ENCODE measurements at regions not wholly inside any gene's neighbourhood (a gene's known extent, or its start where the extent isn't known, plus 50 kb on each side); places are given as distances from the start of the nearest gene placed in this dataset.
A peak's percentile ranks its signal among the peaks of the same experiment; 100 is the strongest.

- Histone ChIP-seq H3K18ac (ENCODE audit: extremely low read depth, low read length) (peak overlapping the region; percentile 36; the same call in 1 of the 2 replicates), H3K23me2 (ENCODE audit: low read depth, low read length) (no peaks in the 10 kb centered on the region), H4K91ac (replicated peaks; ENCODE audit: insufficient read length, low read length) (peak overlapping the region; percentile 9), H3K79me1 (ENCODE audit: low read depth, low read length) (no peaks in the 10 kb centered on the region), H2AK5ac (ENCODE audit: low read depth, low read length) (no peak overlapping the region), H3K27ac (ENCODE audit: low read depth, low read length) (no peak overlapping the region), H3K56ac (replicated peaks; ENCODE audit: insufficient read length, low read depth, low read length) (no peak overlapping the region), H3K9ac (replicated peaks in 1 of 4; ENCODE audit: extremely low read depth in 1 of 4, low read depth in 3 of 4, low read length in 3 of 4) (no peak overlapping the region), H2BK5ac (ENCODE audit: low read depth, low read length) (peak overlapping the region; percentile 86; the same call in 1 of the 2 replicates), H3K36me3 (ENCODE audit: control insufficient read depth in 2 of 4, insufficient read depth in 4 of 4, low read length in 3 of 4) (no peaks in the 10 kb centered on the region), H3K4me1 (replicated peaks in 1 of 4; ENCODE audit: control insufficient read depth in 3 of 4, insufficient read depth in 4 of 4, low read length in 3 of 4) (peaks cover 10 to 31% (median 24%) of the 10 kb centered on the region in 4 experiments), H3K4me3 (ENCODE audit: extremely low read depth in 1 of 4, insufficient read depth in 2 of 4, low read depth in 3 of 4, low read length in 4 of 4) (no peak overlapping the region), H2AFZ (ENCODE audit: low read length) (no peak overlapping the region), H3K4me2 (ENCODE audit: insufficient read depth in 1 of 2, low read depth in 2 of 2, low read length in 2 of 2) (peak overlapping the region; percentile 26 to 58; a peak in 1 of 4 replicates), H3K27me3 (replicated peaks in 1 of 4; ENCODE audit: control insufficient read depth in 3 of 4, extremely low read depth in 1 of 4, insufficient read depth in 3 of 4, low read length in 3 of 4) (peaks cover 0 to 6% (median 1%) of the 10 kb centered on the region in 4 experiments; a peak in 2 of 7 replicates), H4K5ac (ENCODE audit: insufficient read length, low read depth, low read length) (no peak overlapping the region), H3K4ac (replicated peaks; ENCODE audit: insufficient read length, low read depth, low read length) (no peak overlapping the region), H3K23ac (ENCODE audit: insufficient read length) (no peak overlapping the region), H3K9me3 (ENCODE audit: insufficient read depth in 2 of 2, low read depth in 1 of 2, low read length in 1 of 2) (peaks cover 0 to under 1% of the 10 kb centered on the region in 2 experiments; a peak in 1 of 4 replicates), H3K14ac (ENCODE audit: insufficient read length) (no peak overlapping the region), H2BK120ac (replicated peaks; ENCODE audit: low read depth, low read length) (no peak overlapping the region), H2BK12ac (ENCODE audit: low read depth, low read length) (peak overlapping the region; percentile 3; the same call in 1 of the 2 replicates), H3K79me2 (ENCODE audit: control insufficient read depth in 1 of 2, insufficient read depth in 2 of 2, low read length in 2 of 2) (no peaks in the 10 kb centered on the region), H2BK20ac (ENCODE audit: low read length) (no peak overlapping the region), H2BK15ac (ENCODE audit: low read length) (no peak overlapping the region), H4K8ac (ENCODE audit: extremely low read depth, insufficient read depth, low read length) (no peak overlapping the region), H4K20me1 (replicated peaks in 1 of 2; ENCODE audit: control insufficient read depth in 1 of 2, insufficient read depth in 2 of 2, low read length in 2 of 2) (no peaks in the 10 kb centered on the region)
- POLR2A ChIA-PET (ENCODE audit: partially characterized antibody) = interaction anchor here (0.9 kb wide), 1 partner anchor 8 kb away, joined by 5 read pairs; no protein-coding TSS in a partner anchor
- CTCF ChIA-PET (ENCODE audit: partially characterized antibody) = interaction anchor here (0.7 to 1.8 kb wide), 9 partner anchors 9 to 155 kb away, joined by 3 to 9 read pairs (median 5); no protein-coding TSS in a partner anchor
- no peak for DNase-seq (ENCODE audit: low read depth in 1 of 2, low spot score in 2 of 2)
- WGBS, 2 experiments (ENCODE audit: extremely low coverage in 1 of 2, insufficient coverage in 1 of 2, insufficient read length in 1 of 2, insufficient replicate concordance in 2 of 2, low coverage in 1 of 2, low lambda C conversion rate in 2 of 2, missing lambda C conversion rate in 1 of 2) = 86% methylated on average over 12 of the region's 15 CpGs; no CpG with 5 or more reads in 1 of the 2 experiments
- FAIRE-seq = no peak
- TF ChIP-seq RFX5 (IDR thresholded peaks at IDR 0.05; ENCODE audit: borderline replicate concordance, low read depth, low read length) (no peak), KDM5A (IDR thresholded peaks at IDR 0.05; ENCODE audit: low read length) (no peak), FOSL1 (IDR thresholded peaks at IDR 0.05; ENCODE audit: insufficient read depth, low read depth, low read length) (no peak), RAD21 (IDR thresholded peaks at IDR 0.05 in 1 of 2, conservative IDR thresholded peaks at IDR 0.05 in 1 of 2; ENCODE audit: low read depth in 2 of 2, low read length in 2 of 2) (no peak), CEBPB (IDR thresholded peaks at IDR 0.05; ENCODE audit: low read depth, low read length) (no peak), NANOG (IDR thresholded peaks at IDR 0.05; ENCODE audit: insufficient read depth, low read depth, low read length, poor library complexity, severe bottlenecking) (no peak), TAF7 (optimal IDR thresholded peaks at IDR 0.05; ENCODE audit: borderline replicate concordance, low read depth, low read length) (no peak), TCF12 (IDR thresholded peaks at IDR 0.05; ENCODE audit: low read depth, low read length) (no peak), BRCA1 (IDR thresholded peaks at IDR 0.05; ENCODE audit: low read depth, low read length) (no peak), PHF8 (conservative IDR thresholded peaks at IDR 0.05; ENCODE audit: low read depth, low read length) (no peak), ZNF274 (IDR thresholded peaks at IDR 0.05; ENCODE audit: borderline replicate concordance, extremely low read depth, low read length) (no peak), SUZ12 (IDR thresholded peaks at IDR 0.05; ENCODE audit: low read length) (no peak)
- TF ChIP-seq, protein P1, sequence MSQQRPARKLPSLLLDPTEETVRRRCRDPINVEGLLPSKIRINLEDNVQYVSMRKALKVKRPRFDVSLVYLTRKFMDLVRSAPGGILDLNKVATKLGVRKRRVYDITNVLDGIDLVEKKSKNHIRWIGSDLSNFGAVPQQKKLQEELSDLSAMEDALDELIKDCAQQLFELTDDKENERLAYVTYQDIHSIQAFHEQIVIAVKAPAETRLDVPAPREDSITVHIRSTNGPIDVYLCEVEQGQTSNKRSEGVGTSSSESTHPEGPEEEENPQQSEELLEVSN (IDR thresholded peaks at IDR 0.05) = no peak
These were observed 90.1 kb upstream of the RGMA start for GRCh38 chr15:93179072-93179471.

Data from H1 (cell line).